ENCODE measurements at regions not wholly inside any gene's neighbourhood (a gene's known extent, or its start where the extent isn't known, plus 50 kb on each side); places are given as distances from the start of the nearest gene placed in this dataset.

- no peak overlapping the region for H3K4me3 ChIP-seq
- H3K27me3 ChIP-seq = no peaks in the 10 kb centered on the region
- H3K4me1 ChIP-seq (ENCODE audit: insufficient read depth) = no peaks in the 10 kb centered on the region
- no peaks in the 10 kb centered on the region for H3K9me3 ChIP-seq
- no peak for DNase-seq
- 74 to 83% (median 82%) methylated on average over 1 of the region's 1 CpG for WGBS, 3 donors
- intact Hi-C loops (cut with DNase I) = no loop called here
- TF ChIP-seq, protein P1, sequence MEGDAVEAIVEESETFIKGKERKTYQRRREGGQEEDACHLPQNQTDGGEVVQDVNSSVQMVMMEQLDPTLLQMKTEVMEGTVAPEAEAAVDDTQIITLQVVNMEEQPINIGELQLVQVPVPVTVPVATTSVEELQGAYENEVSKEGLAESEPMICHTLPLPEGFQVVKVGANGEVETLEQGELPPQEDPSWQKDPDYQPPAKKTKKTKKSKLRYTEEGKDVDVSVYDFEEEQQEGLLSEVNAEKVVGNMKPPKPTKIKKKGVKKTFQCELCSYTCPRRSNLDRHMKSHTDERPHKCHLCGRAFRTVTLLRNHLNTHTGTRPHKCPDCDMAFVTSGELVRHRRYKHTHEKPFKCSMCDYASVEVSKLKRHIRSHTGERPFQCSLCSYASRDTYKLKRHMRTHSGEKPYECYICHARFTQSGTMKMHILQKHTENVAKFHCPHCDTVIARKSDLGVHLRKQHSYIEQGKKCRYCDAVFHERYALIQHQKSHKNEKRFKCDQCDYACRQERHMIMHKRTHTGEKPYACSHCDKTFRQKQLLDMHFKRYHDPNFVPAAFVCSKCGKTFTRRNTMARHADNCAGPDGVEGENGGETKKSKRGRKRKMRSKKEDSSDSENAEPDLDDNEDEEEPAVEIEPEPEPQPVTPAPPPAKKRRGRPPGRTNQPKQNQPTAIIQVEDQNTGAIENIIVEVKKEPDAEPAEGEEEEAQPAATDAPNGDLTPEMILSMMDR (IDR thresholded peaks at IDR 0.05) = no peak
- no peak for TF ChIP-seq POLR2A (IDR thresholded peaks at IDR 0.05)
- no peak for TF ChIP-seq EP300 (IDR thresholded peaks at IDR 0.05)
- H3K36me3 ChIP-seq = no peaks in the 10 kb centered on the region
- no peak overlapping the region for H3K27ac ChIP-seq
Measured at GRCh38 chr10:25817200-25817599, 116.8 kb upstream of the MYO3A start.

- Histone ChIP-seq H3K4me1 (ENCODE audit: insufficient read depth) (no peaks in the 10 kb centered on the region), H3K4me3 (no peak overlapping the region), H3K27ac (no peak overlapping the region), H3K27me3 (no peaks in the 10 kb centered on the region), H3K9me3 (no peaks in the 10 kb centered on the region), H3K36me3 (no peaks in the 10 kb centered on the region)
- TF ChIP-seq POLR2A (IDR thresholded peaks at IDR 0.05) (no peak), EP300 (IDR thresholded peaks at IDR 0.05) (no peak)
- TF ChIP-seq, protein P1 (IDR thresholded peaks at IDR 0.05) = no peak
- DNase-seq = no peak
- intact Hi-C loops (cut with DNase I) = no loop called here
- WGBS, 3 donors = 16 to 26% (median 19%) methylated on average over 9 of the region's 9 CpGs
Measured at GRCh38 chr10:25818751-25819150, 115.3 kb upstream of the MYO3A start.

GRCh38 chr10:25820472-25820871 lies 113.6 kb upstream of the MYO3A start:
- Histone ChIP-seq H3K4me1 (ENCODE audit: insufficient read depth) (no peaks in the 10 kb centered on the region), H3K27ac (no peak overlapping the region), H3K4me3 (no peak overlapping the region), H3K36me3 (no peaks in the 10 kb centered on the region), H3K27me3 (no peaks in the 10 kb centered on the region), H3K9me3 (no peaks in the 10 kb centered on the region)
- TF ChIP-seq, protein P1 (IDR thresholded peaks at IDR 0.05) = no peak
- TF ChIP-seq POLR2A (IDR thresholded peaks at IDR 0.05) = no peak
- no peak for TF ChIP-seq EP300 (IDR thresholded peaks at IDR 0.05)
- DNase-seq = no peak
- intact Hi-C loops (cut with DNase I) = loop anchor here in 1 of 4 donors (5.0 kb wide), 1 partner anchor 588 kb away; no protein-coding TSS in a partner anchor
- WGBS, 3 donors = 71 to 80% (median 79%) methylated on average over 2 of the region's 2 CpGs

- no peaks in the 10 kb centered on the region for H3K4me1 ChIP-seq (ENCODE audit: insufficient read depth)
- TF ChIP-seq, protein P1 (IDR thresholded peaks at IDR 0.05) = no peak
- TF ChIP-seq EP300 (IDR thresholded peaks at IDR 0.05) = no peak
- TF ChIP-seq POLR2A (IDR thresholded peaks at IDR 0.05) = no peak
- no peaks in the 10 kb centered on the region for H3K36me3 ChIP-seq
- no peak overlapping the region for H3K4me3 ChIP-seq
- H3K9me3 ChIP-seq = no peaks in the 10 kb centered on the region
- H3K27ac ChIP-seq = no peak overlapping the region
- 49 to 54% (median 53%) methylated on average over 8 of the region's 8 CpGs for WGBS, 3 donors
- intact Hi-C loops (cut with DNase I) = loop anchor here in 1 of 4 donors (5.0 kb wide), 1 partner anchor 589 kb away; no protein-coding TSS in a partner anchor
- H3K27me3 ChIP-seq = no peaks in the 10 kb centered on the region
- DNase-seq = no peak
Measured at GRCh38 chr10:25820874-25821273, 113.2 kb upstream of the MYO3A start.
